Heart left ventricle (tissue), 13 donors: ENCODE measurements at regions not wholly inside any gene's neighbourhood (a gene's known extent, or its start where the extent isn't known, plus 50 kb on each side); places are given as distances from the start of the nearest gene placed in this dataset.
"Not testable (repeated sequence)": the region's sequence is repeated elsewhere in the genome, so short reads cannot be mapped to it uniquely, and the experiment has no call there.

Source experiments
- CTCF ChIP-seq, 12 donors: fragments of 200-600 bp; sonication (generic) in 4 of 12; IDR thresholded peaks; one replicate each; pipeline versions ENCODE4 v1.5.0 to v1.8.0; 2018 to 2022; ENCODE audit warnings: antibody characterized with exemption in 12 of 12, mild to moderate bottlenecking in 5 of 12
- POLR2A ChIP-seq, 2 donors: fragments of 450-650 bp; IDR thresholded peaks; one replicate each; pipeline ENCODE4 v1.6.1; 2017; ENCODE audit warnings: antibody characterized with exemption in 2 of 2, mild to moderate bottlenecking in 2 of 2, moderate library complexity in 2 of 2
- donor health status: ischemic (EF 13 %, LVEDD 7.1; RV severe dilation, severe dysfunction).
- donor health status: DM: no; HTN: yes; CAD: no.
- donor health status: DM: no; HTN: no; CAD: no.
- donor health status: ischemic (EF 25% LVEDD 6.9; RV normal size, moderate dysfunction).
- donor health status: ischemic (EF 25% LVEDD 5.7; RV mildly dilated, moderate dysfunction).
- donor health status: ischemic (EF 35%, LVEDD 5.7; RV mildly dilated, moderate dysfunction).
- donor health status: nonischemic (EF 11% LVEDD 7.7; RV severe dilation, severe dysfunction).
- donor health status: DM: yes; HTN: yes; CAD: no.
- donor health status: PGD.
- donor health status: ischemic (EF 29% LVEDD 5.4; RV normal size, mild dysfunction).
- donor health status: nonischemic (EF 23%, LVEDD 6.1; RV moderate dilation, normal function).

- not testable (repeated sequence) for TF ChIP-seq CTCF, POLR2A (IDR thresholded peaks at IDR 0.05)
These were observed 60.3 kb downstream of the NPIPB11 start for GRCh38 chr16:29346203-29346602.
